Left renal pelvis (tissue), 4 donors: ENCODE measurements at regions not wholly inside any gene's neighbourhood (a gene's known extent, or its start where the extent isn't known, plus 50 kb on each side); places are given as distances from the start of the nearest gene placed in this dataset.
"Not testable (repeated sequence)": the region's sequence is repeated elsewhere in the genome, so short reads cannot be mapped to it uniquely, and the experiment has no call there.

Source experiments
- DNase-seq, 4 donors: peaks; one replicate each; pipeline ENCODE4 v3.0.0-alpha.2; 2013; ENCODE audit warnings: low read depth in 4 of 4, low spot score in 3 of 4

DNA sequence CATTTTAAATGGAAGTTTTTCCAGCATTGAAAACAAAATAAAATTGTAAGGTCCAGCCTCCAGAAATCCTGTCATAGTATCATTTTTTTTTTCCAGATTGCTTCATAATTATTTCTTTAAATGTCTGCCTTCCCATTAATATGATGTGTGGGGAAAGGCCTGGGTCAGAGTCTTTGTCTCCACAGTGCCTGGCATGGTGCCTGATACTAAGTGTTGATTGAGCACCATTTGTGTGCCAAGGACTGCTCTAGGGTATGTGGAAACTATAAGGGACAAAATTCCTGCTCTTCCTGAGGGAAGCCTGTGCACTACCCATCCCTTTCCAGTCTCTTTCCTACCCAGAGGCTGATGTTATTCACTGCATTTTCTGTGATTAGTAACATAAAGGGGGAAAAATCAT is 53.1 kb upstream of the BEND4 start:
- DNase-seq: no peak

DNA sequence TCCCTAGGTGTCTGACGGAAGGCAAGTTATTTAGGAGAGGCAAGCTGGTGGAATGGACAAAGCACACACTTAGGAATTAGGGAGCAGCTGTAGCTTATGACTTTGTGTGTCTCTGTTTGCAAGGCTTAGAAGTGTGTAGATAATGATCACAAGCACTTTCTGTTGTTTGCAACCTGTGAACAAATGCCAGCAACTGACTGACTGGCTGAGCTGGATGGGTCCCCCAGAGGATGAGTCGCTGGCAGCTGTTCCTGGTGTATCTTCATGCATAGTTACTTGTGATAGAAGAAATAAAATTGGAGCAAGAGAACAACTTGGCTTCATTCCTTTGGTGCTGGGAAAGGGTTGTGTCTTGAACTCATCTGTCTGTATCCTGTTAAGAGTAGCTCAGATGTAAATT is 64.2 kb upstream of the BEND4 start:
- no peak for DNase-seq

DNA sequence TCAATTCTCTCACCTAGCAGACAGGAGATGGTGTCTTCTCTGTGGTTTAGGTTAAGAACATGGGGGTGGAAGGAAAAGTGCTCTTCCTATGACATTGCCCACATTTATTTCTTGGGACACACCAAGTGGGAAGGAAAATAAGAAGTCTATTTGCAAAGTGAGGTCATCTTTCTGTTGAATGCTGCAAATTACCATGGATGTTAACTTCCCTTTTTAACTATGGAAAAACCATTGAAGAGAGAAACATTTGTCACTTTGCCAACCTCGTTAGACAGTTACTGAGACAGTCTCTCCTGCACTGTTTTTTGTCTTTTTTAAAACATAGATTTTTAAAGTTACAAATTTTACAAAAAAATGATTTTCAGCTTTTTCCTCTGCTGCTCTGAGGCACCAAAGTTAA is 72.8 kb upstream of the BEND4 start:
- no peak for DNase-seq

DNA sequence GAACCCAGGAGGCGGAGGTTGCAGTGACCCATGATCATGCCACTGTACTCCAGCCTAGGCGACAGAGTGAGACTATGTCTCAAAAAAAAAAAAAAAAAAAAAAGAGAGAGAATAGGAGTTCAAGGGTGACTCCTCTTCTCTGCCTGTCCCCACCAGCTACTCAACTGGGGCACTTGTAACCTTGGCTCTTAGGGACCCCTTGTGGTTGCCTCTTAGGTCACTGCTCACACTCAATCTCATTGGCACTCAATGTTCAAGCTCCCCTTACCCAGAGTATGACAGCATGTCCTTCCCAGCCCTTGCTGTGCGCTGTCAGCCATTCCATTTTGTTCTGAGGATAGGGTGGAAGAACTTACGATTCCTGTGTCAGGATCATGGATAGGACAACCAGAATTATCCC is 82.4 kb upstream of the BEND4 start:
- DNase-seq: no peak

DNA sequence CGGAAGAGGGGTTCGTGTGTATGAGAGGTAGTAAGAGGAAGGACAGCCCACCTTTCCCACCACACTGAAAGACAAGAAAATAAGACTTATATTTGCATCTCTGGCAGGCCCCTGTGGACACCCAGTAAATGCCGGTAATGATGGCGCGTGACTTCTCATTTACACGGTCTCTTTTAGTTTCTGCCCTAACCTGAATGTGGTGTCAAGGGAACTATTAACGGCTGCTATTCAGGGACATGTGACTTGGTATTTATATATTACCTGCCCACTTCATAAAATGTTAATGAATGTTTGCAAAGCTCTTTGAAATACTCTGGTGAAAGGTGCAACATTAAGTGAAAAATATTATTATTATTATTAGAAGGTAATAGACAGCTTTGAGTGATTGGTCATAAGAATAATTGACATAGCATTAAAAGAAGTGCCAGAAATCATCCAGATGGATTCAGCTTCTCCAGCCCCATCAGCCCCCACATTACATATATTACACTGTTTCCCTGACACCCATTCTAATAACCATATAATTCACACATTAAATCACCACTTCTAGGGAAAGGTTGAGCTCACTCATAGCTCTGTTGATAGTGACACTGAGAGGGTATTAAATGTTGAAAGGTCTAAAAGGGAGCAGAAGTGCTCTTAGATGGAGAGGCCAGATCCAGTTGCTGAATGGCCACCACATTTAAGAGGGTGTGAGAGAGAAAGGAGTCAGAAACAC is 83.0 kb upstream of the BEND4 start:
- no peak for DNase-seq

DNA sequence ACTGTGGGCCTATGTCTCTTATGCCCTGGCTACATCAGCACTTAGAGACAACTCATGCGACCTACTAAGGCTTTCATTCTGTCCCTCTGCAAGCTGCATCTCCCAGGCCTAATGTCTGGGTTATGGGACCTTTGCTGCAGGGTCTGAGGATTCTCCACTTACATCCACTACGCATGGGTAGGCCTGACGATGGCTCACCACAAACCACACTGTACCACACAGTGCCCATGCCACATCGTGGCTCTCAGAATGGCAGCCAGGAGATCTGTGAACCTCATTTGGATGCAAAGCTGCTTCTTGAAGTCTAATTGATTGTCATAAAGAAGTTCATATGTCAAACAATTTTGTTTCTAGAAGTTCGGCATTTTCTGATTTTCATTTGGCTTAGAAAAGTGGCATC is 84.6 kb upstream of the BEND4 start:
- DNase-seq: no peak

DNA sequence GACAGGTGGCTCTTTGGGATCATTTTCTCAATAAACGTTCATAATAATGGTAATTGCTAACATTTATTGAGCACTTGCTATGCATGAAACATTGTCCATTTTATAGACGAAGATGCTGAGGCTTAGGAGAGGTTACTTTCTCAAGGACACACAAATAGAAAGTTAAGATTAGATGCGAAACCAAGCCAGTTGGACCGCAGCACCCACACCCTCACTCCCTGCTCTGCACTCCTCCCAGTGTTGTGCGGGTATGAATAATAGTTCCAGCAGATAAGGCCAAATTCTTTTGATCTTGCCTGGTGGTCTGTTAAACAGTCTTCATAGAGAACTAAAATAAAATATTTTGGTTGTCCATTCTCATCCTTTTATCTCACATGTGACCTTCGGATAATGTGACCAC is 85.0 kb upstream of the BEND4 start:
- DNase-seq: no peak

DNA sequence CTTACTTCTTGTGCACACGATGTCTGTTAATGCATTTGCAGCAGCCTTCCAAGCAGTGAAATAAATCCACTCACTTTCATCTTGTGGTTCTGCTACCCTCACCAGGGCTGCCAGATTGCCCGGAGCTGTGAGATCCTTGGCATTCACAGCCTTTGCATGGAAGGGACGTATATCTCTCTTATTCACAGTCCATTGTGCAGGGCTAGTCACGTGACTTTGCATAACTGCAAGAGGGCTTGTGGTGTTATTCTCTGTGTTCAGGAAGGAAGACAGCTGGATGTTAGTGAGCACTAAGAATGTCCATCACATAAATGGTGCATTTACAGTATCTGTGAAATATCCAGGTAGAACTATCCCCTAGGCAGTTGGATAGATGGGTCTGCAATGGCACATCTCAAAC is 96.5 kb upstream of the BEND4 start:
- no peak for DNase-seq

DNA sequence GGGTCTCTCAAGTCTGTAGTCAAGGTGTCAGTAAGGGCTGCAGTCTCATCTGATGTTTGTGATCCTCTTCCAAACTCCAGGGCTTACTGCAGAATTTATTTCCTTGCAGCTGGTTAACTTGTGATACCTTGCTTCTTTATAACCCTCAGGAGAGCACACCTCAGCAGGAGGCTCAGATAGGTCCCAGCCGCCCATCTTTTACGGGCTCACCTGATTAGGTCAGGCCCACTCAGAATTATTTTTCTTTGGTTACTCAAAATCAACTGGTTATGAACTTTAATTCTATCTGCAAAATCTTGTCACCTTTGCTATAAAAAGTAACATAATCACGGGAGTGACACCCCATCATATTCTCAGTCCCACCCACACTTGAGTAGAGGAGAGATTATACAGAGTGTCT is 99.9 kb upstream of the BEND4 start:
- DNase-seq: no peak

DNA sequence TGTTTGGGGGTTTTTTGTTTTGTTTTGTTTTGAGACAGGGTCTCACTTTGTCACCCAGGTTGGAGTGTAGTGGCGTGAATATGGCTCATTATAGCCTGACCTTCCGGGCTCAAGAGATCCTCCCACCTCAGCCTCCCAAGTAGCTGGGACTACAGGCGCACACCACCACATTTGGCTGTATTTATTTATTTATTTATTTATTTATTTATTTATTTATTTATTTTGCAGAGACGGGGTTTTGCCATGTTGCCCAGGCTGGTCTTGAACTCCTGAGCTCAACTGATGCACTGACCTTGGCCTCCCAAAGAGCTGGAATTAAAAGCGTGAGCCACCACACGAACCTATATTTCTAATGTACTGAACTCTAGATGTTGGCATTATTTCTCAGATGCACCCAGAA is 105.2 kb upstream of the BEND4 start:
- DNase-seq: not testable (repeated sequence)

DNA sequence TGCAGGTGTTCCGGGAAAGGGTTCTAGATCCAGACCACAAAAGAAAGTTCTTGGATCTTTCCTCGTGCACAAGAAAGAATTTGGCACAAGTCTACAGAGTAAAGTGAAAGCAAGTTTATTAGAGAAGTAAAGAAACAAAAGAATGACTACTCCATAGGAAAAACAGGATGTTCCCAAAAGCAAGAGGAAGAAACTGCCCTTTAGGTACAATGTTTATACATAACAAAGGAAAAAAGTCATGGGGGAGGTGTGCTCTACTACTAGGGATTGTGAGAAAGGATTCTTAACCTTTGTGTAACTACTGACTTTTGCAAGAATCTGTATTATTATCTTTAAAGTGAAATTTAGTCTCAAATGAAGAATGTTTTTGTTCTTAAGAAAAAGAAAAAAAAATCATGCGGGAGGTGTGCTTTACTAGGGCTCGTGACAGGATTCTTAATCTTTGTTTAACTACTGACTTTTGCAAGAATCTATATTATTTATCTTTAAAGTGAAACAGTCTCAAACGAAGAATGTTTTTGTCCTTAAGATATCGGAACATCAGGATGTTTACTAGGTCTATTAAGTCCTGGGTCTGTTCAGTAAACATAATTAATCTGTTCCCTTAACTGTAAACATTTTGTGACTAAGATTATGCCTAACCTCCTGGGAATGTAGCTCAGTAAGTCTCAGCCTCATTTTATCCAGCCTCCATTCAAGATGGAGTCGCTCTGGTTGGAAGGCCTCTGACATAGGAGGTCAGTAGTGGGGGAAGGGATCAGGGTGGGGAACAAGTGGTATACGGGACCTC is 110.4 kb upstream of the BEND4 start:
- DNase-seq: no peak

DNA sequence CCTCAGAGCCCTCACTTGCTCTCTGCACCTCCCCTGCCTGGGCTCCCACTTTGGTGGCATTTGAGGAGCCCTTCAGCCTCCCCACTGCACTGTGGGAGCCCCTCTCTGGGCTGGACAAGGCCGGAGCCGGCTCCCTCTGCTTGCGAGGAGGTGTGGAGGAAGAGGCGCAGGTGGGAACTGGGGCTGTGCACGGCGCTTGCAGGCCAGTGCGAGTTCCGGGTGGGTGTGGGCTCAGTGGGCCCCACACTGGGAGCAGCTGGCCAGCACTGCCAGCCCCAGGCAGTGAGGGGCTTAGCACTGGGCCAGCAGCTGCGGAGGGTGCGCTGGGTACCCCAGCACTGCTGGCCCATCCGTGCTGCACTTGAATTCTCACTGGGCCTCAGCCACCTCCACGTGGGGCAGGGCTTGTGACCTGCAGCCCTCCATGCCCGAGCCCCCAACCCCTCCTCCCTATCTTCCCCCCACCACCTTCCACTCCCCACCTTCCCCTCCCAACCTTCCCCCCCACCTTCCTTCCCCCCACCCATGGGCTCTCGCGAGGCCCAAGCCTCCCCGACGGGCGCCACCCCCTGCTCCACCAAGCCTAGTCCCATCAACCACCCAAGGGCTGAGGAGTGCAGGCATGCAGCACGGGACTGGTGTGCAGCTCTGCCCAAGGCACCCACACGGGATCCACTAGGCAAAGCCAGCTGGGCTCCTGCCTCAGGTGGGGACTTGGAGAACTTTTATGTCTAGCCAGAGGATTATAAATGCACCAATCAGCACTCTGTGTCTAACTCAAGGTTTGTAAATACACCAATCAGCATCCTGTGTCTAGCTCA is 113.5 kb upstream of the BEND4 start:
- DNase-seq: no peak

DNA sequence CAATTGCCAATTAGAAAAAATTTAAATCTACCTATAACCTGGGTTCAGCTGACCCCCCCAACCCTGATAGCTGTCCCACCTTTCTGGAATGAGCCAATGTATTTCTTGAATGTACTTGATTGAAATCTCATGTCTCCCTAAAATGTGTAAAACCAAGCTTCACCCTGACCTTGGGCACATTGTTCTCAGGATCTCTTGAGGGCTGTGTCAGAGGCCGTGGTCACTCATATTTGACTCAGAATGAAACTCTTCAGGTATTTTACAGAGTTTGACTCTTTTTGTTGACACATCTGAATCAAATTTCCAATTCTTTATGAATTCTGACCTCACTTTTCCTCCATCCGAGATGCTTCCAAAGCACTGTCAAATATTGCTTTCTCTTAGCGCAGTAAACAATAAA is 115.3 kb upstream of the BEND4 start:
- DNase-seq: no peak

DNA sequence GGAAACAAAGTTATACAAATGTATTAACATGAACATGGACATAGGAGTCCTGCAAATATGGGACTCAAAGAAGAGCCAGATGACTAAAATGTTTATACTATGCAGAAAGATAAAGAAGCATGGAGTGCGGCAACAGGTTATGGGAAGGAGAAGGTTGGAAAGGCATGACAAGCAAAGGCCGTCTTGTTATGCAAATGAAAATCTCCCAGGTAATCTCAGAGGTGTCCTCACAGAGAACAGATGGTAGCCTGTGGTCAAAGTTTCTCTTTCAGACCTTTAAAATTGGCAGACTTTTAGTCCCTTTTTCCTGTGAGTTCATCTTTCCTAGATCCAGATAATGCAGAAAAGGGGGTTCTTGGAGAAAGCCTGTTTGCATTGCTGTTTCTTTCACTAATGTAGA is 116.4 kb upstream of the BEND4 start:
- DNase-seq: no peak

DNA sequence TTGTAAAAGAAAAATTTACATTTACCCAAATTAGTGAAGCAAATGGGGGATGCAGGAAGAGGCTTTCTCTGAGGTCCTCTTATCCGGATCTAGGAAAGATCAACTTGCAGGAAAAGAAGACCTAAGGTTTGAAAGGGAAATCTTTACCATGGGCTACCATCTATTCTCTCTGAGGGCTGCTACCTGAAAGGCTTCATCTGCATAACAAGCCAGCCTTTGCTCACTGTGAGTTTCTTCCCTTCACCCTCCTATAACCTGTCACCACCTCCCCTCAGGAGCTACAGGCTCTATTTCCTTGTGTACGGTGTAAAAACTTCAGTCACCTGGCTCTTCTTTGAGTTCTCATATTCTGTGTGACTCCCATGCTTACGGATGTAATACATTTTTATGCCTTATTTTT is 118.6 kb upstream of the BEND4 start:
- DNase-seq: no peak

DNA sequence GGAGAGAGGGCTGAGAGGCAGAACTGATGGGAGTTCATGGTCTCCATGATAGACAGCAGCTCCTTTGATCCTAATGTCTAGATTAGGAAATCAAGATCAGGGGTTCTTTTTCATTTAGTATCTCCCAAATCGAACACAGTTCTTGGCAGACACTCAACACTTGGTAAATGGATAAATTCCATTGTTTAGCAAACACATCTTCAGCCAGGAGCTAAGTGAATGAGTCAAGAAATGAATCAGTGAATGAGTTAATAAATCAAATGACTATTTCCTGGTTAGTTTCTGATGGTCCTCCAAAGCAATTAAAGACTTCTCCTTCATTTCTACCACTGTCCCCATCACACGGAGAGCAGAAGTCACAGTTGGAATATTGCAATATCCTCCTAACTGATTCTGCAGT is 120.0 kb upstream of the SHISA3 start:
- no peak for DNase-seq

DNA sequence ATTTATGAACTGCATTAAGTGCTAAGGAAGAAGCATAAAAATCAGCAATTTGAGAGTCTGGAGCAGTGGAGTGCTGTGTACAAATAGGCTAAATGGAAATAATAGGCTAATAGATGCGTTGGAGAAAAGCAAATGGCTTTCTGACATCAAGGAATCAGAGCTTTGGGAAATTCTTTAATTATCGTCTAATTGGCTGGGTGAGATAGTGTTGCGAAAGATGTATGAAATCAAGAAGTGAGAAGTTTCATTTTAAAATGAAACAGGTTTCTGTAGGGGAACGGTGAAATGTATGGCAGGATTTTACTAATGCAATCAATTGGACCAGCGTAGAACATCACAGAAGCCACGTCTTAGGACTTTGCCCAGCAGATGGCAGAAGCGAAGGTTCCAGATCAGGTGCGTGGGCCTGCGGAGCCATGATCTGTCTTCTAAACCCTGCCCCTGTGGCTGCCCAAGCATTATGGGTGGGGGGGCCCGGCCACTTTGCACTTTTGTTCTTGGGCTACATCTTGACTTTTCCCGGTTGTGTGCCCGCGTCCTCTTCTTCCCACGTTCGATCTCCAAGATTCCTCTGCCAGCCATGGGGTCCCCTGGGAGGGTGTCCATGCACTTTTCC is 118.5 kb upstream of the SHISA3 start:
- DNase-seq: no peak

DNA sequence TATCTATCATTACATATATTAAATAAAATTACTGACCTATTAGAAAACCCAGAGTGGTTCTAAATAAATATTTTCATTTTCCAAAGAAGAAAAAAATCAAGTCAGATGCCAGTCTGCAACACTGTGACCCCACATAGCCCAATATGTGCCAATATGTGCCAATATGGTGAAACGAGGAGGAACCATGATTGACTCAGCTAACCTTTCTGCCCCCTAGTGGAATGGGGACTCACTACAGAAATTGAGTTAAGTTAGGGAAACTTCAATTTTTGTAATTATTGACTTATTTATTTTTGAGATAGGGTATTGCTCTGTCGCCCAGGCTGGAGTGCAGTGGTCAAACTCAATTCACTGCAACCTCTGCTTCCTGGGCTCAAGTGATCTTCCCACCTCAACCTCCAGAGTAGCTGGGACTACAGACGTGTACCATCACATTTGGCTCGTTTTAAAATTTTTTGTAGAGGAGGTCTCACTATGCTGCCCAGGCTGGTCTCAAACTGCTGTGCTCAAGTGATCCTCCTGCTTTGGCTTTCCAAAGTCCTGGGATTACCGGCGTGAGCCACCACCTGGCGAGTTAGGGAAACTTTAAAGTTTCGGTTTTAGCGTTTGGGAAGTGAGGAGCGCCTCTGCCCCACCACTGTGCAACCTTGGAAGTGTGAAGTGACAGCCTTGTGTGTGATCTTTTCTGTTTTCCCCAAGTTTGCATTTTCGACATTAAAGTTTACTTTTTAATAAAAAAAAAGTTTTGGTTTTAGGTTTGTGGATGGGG is 116.8 kb upstream of the SHISA3 start:
- DNase-seq: no peak

DNA sequence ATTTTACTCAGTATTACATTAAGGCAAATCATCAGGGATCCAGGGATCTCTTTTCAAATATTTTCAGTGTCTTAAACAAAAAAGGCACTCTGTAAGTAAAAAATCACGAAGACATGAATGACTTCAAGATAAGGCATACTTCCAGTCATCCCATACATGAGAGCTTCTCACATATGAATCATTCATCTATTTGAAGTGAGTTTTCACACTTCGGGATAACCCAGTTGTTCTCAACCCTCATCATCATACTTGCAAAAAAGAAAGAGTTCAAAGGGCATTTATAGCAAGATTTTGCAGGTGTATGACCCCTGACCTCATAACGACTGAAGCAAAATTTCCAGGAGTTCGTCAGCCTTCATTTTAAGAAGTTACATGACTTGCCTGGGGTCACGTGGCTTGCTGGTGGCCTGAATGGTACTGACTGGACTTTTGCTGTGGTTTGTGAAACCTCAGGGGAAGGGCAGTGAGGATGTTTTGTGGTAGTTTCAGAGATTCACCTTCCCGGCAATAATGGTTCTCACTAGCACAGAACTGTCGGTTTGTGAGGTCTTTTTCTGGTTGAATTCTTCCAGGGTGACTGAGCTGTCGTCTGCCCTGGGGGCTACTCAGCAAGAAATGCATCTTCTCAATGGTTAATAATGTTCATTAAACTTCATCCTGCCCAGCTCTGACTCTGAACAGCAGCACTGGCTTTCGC is 115.8 kb upstream of the SHISA3 start:
- no peak for DNase-seq
